ENCODE measurements at regions not wholly inside any gene's neighbourhood (a gene's known extent, or its start where the extent isn't known, plus 50 kb on each side); places are given as distances from the start of the nearest gene placed in this dataset.

- no peak for TF ChIP-seq CTCF (IDR thresholded peaks at IDR 0.05 in 8 of 11, conservative IDR thresholded peaks at IDR 0.05 in 3 of 11)
- TF ChIP-seq POLR2A (IDR thresholded peaks at IDR 0.05) = no peak
Measured at GRCh38 chr1:17998889-17999288, 108.7 kb upstream of the IGSF21 start.

Data from spleen (tissue), 7 donors.